ENCODE measurements at regions not wholly inside any gene's neighbourhood (a gene's known extent, or its start where the extent isn't known, plus 50 kb on each side); places are given as distances from the start of the nearest gene placed in this dataset.

DNA sequence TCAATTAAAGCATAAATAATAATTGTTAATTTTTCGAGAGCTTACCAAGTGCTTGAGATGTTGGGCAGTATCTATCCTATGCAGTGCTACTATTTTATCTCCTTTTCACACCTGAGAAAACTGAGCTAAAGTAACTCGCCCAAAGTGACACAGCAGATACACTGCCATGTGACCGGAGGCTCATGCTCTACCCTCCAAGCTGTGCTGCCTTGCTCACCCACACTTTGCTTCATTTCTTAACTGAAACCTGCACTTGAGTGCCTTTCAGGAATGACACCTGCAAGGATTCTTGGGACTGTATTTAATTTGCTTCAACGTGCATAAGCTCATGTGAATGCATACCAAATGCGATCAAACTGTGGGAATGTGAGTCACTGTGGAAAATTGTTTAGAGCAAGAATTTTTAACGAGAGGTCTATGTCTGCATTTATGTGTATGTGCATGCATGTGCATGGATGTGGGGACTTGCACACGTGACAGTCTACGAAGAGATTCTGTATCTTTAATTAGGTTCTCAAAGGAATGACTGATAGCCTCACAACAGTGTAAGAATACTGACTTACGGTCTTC is 119.2 kb downstream of the ADCYAP1R1 start:
- DNase-seq (ENCODE audit: low spot score in 2 of 2) = no peak
- H3K27me3 ChIP-seq = no peaks in the 10 kb centered on the region
- no peaks in the 10 kb centered on the region for H3K9me3 ChIP-seq
- no peak overlapping the region for H3K27ac ChIP-seq
- H3K4me3 ChIP-seq = no peak overlapping the region
- H3K36me3 ChIP-seq = no peaks in the 10 kb centered on the region
- 82 to 85% methylated on average over 9 of the region's 9 CpGs for WGBS, 2 donors
- H3K4me1 ChIP-seq = no peaks in the 10 kb centered on the region
- no peak for TF ChIP-seq POLR2A (IDR thresholded peaks at IDR 0.05)
- TF ChIP-seq, protein P1, sequence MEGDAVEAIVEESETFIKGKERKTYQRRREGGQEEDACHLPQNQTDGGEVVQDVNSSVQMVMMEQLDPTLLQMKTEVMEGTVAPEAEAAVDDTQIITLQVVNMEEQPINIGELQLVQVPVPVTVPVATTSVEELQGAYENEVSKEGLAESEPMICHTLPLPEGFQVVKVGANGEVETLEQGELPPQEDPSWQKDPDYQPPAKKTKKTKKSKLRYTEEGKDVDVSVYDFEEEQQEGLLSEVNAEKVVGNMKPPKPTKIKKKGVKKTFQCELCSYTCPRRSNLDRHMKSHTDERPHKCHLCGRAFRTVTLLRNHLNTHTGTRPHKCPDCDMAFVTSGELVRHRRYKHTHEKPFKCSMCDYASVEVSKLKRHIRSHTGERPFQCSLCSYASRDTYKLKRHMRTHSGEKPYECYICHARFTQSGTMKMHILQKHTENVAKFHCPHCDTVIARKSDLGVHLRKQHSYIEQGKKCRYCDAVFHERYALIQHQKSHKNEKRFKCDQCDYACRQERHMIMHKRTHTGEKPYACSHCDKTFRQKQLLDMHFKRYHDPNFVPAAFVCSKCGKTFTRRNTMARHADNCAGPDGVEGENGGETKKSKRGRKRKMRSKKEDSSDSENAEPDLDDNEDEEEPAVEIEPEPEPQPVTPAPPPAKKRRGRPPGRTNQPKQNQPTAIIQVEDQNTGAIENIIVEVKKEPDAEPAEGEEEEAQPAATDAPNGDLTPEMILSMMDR (IDR thresholded peaks at IDR 0.05) = no peak
